Stimulated activated CD8-positive, alpha-beta memory T cell treated with anti-CD3 and anti-CD28 coated beads, Interleukin-12 subunit alpha, Interleukin-12 subunit beta, amount 100 ng/mL, for 1 hour (primary cell): ENCODE measurements at regions not wholly inside any gene's neighbourhood (a gene's known extent, or its start where the extent isn't known, plus 50 kb on each side); places are given as distances from the start of the nearest gene placed in this dataset.

Experiments
- DNase-seq: peaks from one replicate; pipeline ENCODE4 v3.0.0-alpha.2; 2020; ENCODE audit warnings: low read depth

- DNase-seq: no peak
These were observed 277.1 kb downstream of the XXYLT1 start for GRCh38 chr3:194993896-194994295.

GRCh38 chr3:194994551-194994981 is 276.4 kb downstream of the XXYLT1 start:
- DNase-seq: no peak

- no peak for DNase-seq
These were observed 275.6 kb downstream of the XXYLT1 start for GRCh38 chr3:194995334-194995733.

- DNase-seq: no peak
These were observed 275.0 kb downstream of the XXYLT1 start for GRCh38 chr3:194995922-194996321.

- DNase-seq: no peak
These were observed 274.2 kb downstream of the XXYLT1 start for GRCh38 chr3:194996746-194997145.

GRCh38 chr3:194998417-194998816 is 272.5 kb downstream of the XXYLT1 start:
- DNase-seq: no peak

GRCh38 chr3:194998948-194999347 is 272.0 kb downstream of the XXYLT1 start:
- DNase-seq: no peak

GRCh38 chr3:194999491-194999890 is 271.5 kb downstream of the XXYLT1 start:
- DNase-seq: no peak

GRCh38 chr3:195001261-195001660 is 269.7 kb downstream of the XXYLT1 start:
- no peak for DNase-seq

- no peak for DNase-seq
These were observed 268.7 kb downstream of the XXYLT1 start for GRCh38 chr3:195001961-195002861.

GRCh38 chr3:195003006-195003892 is 267.7 kb downstream of the XXYLT1 start:
- no peak for DNase-seq

- no peak for DNase-seq
These were observed 267.1 kb downstream of the XXYLT1 start for GRCh38 chr3:195003893-195004289.

GRCh38 chr3:195004512-195005250 is 266.3 kb downstream of the XXYLT1 start:
- DNase-seq: no peak

GRCh38 chr3:195005251-195005620 is 265.7 kb downstream of the XXYLT1 start:
- no peak for DNase-seq

GRCh38 chr3:195005759-195006510 is 265.0 kb downstream of the XXYLT1 start:
- no peak for DNase-seq

- no peak for DNase-seq
These were observed 263.8 kb downstream of the XXYLT1 start for GRCh38 chr3:195007151-195007550.

- DNase-seq: no peak
These were observed 263.2 kb downstream of the XXYLT1 start for GRCh38 chr3:195007766-195008165.

GRCh38 chr3:195008816-195009215 is 262.1 kb downstream of the XXYLT1 start:
- DNase-seq: no peak

GRCh38 chr3:195009616-195010015 is 261.3 kb downstream of the XXYLT1 start:
- DNase-seq: no peak

- no peak for DNase-seq
These were observed 260.3 kb downstream of the XXYLT1 start for GRCh38 chr3:195010551-195011100.

GRCh38 chr3:195011231-195011834 is 259.6 kb downstream of the XXYLT1 start:
- DNase-seq: no peak
